ENCODE measurements at regions not wholly inside any gene's neighbourhood (a gene's known extent, or its start where the extent isn't known, plus 50 kb on each side); places are given as distances from the start of the nearest gene placed in this dataset.

DNA sequence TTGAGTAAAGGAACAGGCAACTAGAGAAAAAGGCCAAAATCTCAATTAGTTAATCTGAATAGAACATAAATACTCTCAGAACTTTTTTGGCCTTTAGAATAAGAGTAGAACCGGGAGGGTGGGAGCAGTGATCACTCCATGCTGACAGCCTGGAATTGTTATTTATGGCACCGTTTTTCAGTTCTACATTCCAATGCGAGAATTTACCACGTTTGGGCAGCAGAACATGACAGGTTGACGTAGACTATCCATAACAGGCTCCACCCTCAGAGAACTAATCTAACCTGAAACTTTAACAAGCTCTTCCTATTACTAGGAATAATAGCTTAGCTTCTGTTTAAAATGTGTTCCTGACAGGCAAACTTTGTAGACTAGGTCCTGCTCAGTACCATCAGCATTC, 379.1 kb downstream of the SEC23A start:
- TF ChIP-seq, protein P1, sequence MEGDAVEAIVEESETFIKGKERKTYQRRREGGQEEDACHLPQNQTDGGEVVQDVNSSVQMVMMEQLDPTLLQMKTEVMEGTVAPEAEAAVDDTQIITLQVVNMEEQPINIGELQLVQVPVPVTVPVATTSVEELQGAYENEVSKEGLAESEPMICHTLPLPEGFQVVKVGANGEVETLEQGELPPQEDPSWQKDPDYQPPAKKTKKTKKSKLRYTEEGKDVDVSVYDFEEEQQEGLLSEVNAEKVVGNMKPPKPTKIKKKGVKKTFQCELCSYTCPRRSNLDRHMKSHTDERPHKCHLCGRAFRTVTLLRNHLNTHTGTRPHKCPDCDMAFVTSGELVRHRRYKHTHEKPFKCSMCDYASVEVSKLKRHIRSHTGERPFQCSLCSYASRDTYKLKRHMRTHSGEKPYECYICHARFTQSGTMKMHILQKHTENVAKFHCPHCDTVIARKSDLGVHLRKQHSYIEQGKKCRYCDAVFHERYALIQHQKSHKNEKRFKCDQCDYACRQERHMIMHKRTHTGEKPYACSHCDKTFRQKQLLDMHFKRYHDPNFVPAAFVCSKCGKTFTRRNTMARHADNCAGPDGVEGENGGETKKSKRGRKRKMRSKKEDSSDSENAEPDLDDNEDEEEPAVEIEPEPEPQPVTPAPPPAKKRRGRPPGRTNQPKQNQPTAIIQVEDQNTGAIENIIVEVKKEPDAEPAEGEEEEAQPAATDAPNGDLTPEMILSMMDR (IDR thresholded peaks at IDR 0.05), result no peak
- no peak for TF ChIP-seq EZH2phosphoT487 (IDR thresholded peaks at IDR 0.05)
- TF ChIP-seq EZH2 (IDR thresholded peaks at IDR 0.05), result no peak

Measured in neural progenitor cell (in vitro differentiated cells).